GM12891 (cell line): ENCODE measurements at regions not wholly inside any gene's neighbourhood (a gene's known extent, or its start where the extent isn't known, plus 50 kb on each side); places are given as distances from the start of the nearest gene placed in this dataset.
A peak's percentile ranks its signal among the peaks of the same experiment; 100 is the strongest.

ENCODE experiments used
- PAX5 ChIP-seq: IDR thresholded peaks from 2 replicates; pipeline ENCODE4 v1.6.1; 2011; ENCODE audit warnings: low read length, moderate library complexity, mild to moderate bottlenecking; ENCODE audit not compliant: insufficient read depth, severe bottlenecking
- POLR2A ChIP-seq: IDR thresholded peaks from 2 replicates; pipeline ENCODE4 v1.6.1; 2011; ENCODE audit warnings: low read depth, low read length, control low read depth
- POLR2AphosphoS5 ChIP-seq: IDR thresholded peaks from 2 replicates; pipeline ENCODE4 v1.6.1; 2011; ENCODE audit warnings: low read depth, low read length, control low read depth
- SPI1 ChIP-seq: IDR thresholded peaks from 2 replicates; pipeline ENCODE4 v1.6.1; 2011; ENCODE audit warnings: low read depth, low read length, control low read depth
- TAF1 ChIP-seq: IDR thresholded peaks from 2 replicates; pipeline ENCODE4 v1.6.1; 2011; ENCODE audit warnings: low read depth, low read length, control low read depth

DNA sequence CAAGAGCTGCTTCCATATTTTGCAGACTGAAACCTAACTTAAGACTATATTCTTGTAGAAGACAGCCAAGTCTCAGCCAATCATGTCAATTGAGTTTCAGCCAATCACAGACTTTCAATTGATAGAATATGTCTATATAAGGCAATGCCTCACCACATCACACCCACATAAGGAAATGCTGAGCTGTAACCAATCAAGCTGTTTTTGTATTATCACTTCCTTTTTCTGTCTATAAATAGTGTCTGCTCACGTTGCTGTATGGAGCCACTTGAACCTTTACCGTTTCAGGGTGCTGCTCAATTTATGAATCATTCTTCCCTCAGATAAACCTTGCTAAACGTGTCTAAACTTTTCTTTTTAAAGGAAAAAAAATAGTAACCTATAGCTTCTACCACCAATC, 1554.4 kb upstream of the LRRTM1 start:
- TF ChIP-seq POLR2AphosphoS5 (no peak), POLR2A (no peak), SPI1 (peak; percentile 65), TAF1 (no peak), PAX5 (no peak)
